SK-N-MC (cell line): ENCODE measurements at regions not wholly inside any gene's neighbourhood (a gene's known extent, or its start where the extent isn't known, plus 50 kb on each side); places are given as distances from the start of the nearest gene placed in this dataset.

Experiments used
- EZH2 ChIP-seq: fragments of 200-600 bp; sonication (generic); IDR thresholded peaks from one replicate; pipeline ENCODE4 v1.6.1; 2017; ENCODE audit warnings: antibody characterized with exemption
- FOXP2 ChIP-seq: optimal IDR thresholded peaks from 2 replicates; pipeline ENCODE3; 2011; ENCODE audit warnings: mild to moderate bottlenecking, moderate library complexity; ENCODE audit not compliant: insufficient read depth; ENCODE audit errors: extremely low read length, control extremely low read depth
- POLR2AphosphoS5 ChIP-seq: IDR thresholded peaks from 2 replicates; pipeline ENCODE4 v1.6.1; 2012; ENCODE audit warnings: mild to moderate bottlenecking, low read depth, low read length, borderline replicate concordance

- TF ChIP-seq POLR2AphosphoS5 (no peak), EZH2 (no peak), FOXP2 (no peak)
Measured at GRCh38 chr7:106535234-106535932, 125.6 kb downstream of the CCDC71L start.
